Cardiac fibroblast (primary cell): ENCODE measurements at regions not wholly inside any gene's neighbourhood (a gene's known extent, or its start where the extent isn't known, plus 50 kb on each side); places are given as distances from the start of the nearest gene placed in this dataset.

Experiments
- DNase-seq, 2 donors: peaks; one replicate each; pipeline versions ENCODE4 v3.0.0 to v3.0.0-alpha.2; 2010; ENCODE audit warnings: low read depth in 2 of 2
- H3K4me3 ChIP-seq, 2 donors: replicated peaks in 1 of 2; 1 replicate in 1 of 2; 2 replicates in 1 of 2; pipeline ENCODE4 v1.5.1; 2011; ENCODE audit warnings: low read depth in 2 of 2, low read length in 2 of 2, mild to moderate bottlenecking in 2 of 2, moderate library complexity in 1 of 2
- CTCF ChIP-seq: IDR thresholded peaks from one replicate; pipeline ENCODE4 v1.5.1; 2011; ENCODE audit warnings: low read depth, mild to moderate bottlenecking, low read length, inconsistent platforms

- no peak for DNase-seq
- TF ChIP-seq CTCF = no peak
- no peak overlapping the region for H3K4me3 ChIP-seq
Measured at GRCh38 chr1:3981261-3981660, 81.2 kb upstream of the C1orf174 start.

- DNase-seq = no peak
- no peak for TF ChIP-seq CTCF
- no peak overlapping the region for H3K4me3 ChIP-seq
Measured at GRCh38 chr1:3981746-3982505, 81.9 kb upstream of the C1orf174 start.

- TF ChIP-seq CTCF = no peak
- H3K4me3 ChIP-seq = no peak overlapping the region
- DNase-seq = no peak
Measured at GRCh38 chr1:3983181-3983580, 83.1 kb upstream of the C1orf174 start.

- H3K4me3 ChIP-seq = no peak overlapping the region
Measured at GRCh38 chr1:3984586-3984985, 84.5 kb upstream of the C1orf174 start.

GRCh38 chr1:3986686-3987218 lies 86.7 kb upstream of the C1orf174 start:
- no peak for TF ChIP-seq CTCF
- DNase-seq = no peak
- no peak overlapping the region for H3K4me3 ChIP-seq

More at GRCh38 chr1:3984586-3984985, 84.5 kb upstream of the C1orf174 start:
- DNase-seq = no peak
- TF ChIP-seq CTCF = no peak

GRCh38 chr1:3987669-3988235 lies 87.7 kb upstream of the C1orf174 start:
- DNase-seq = no peak
- TF ChIP-seq CTCF = no peak
- no peak overlapping the region for H3K4me3 ChIP-seq
